Gastrocnemius medialis (tissue), 4 donors: ENCODE measurements at regions not wholly inside any gene's neighbourhood (a gene's known extent, or its start where the extent isn't known, plus 50 kb on each side); places are given as distances from the start of the nearest gene placed in this dataset.

Source experiments
- CTCF ChIP-seq, 5 experiments: fragments of 450-650 bp in 3 of 5; fragments of 200-600 bp in 2 of 5; sonication (generic) in 2 of 5; IDR thresholded peaks in 4 of 5; conservative IDR thresholded peaks in 1 of 5; 1 replicate in 4 of 5; 2 replicates in 1 of 5; pipeline ENCODE4 v1.5.1; 2016 to 2019; ENCODE audit warnings: antibody characterized with exemption in 5 of 5, mild to moderate bottlenecking in 3 of 5, moderate library complexity in 3 of 5
- POLR2A ChIP-seq, 2 donors: fragments of 450-650 bp; IDR thresholded peaks; one replicate each; pipeline ENCODE4 v1.6.1; 2017; ENCODE audit warnings: antibody characterized with exemption in 2 of 2, mild to moderate bottlenecking in 2 of 2, moderate library complexity in 2 of 2

- TF ChIP-seq CTCF (IDR thresholded peaks at IDR 0.05 in 4 of 5, conservative IDR thresholded peaks at IDR 0.05 in 1 of 5) (no peak), POLR2A (IDR thresholded peaks at IDR 0.05) (no peak)
Observed at GRCh38 chrX:85619962-85620361, 240.5 kb upstream of the POF1B start.
